ENCODE measurements at regions not wholly inside any gene's neighbourhood (a gene's known extent, or its start where the extent isn't known, plus 50 kb on each side); places are given as distances from the start of the nearest gene placed in this dataset.

- TF ChIP-seq POLR2AphosphoS5 (IDR thresholded peaks at IDR 0.05; ENCODE audit: low read depth, low read length) (no peak), REST (IDR thresholded peaks at IDR 0.05; ENCODE audit: insufficient read depth in 1 of 2, low read depth in 2 of 2, low read length in 2 of 2) (no peak), SIN3A (IDR thresholded peaks at IDR 0.05; ENCODE audit: borderline replicate concordance, insufficient read depth, low read length) (no peak)
Measured at GRCh38 chr10:21334891-21335696, 190.4 kb downstream of the SKIDA1 start.

Data from PFSK-1 (cell line).